ENCODE measurements at regions not wholly inside any gene's neighbourhood (a gene's known extent, or its start where the extent isn't known, plus 50 kb on each side); places are given as distances from the start of the nearest gene placed in this dataset.

- Histone ChIP-seq H3K9me3 (ENCODE audit: low read depth) (no peaks in the 10 kb centered on the region), H3K36me3 (no peaks in the 10 kb centered on the region), H3K27me3 (no peaks in the 10 kb centered on the region), H3K4me3 (no peak overlapping the region), H3K4me1 (ENCODE audit: low read depth) (no peaks in the 10 kb centered on the region), H3K27ac (no peak overlapping the region)
- no peak for DNase-seq (ENCODE audit: low read depth in 1 of 2, low spot score in 1 of 2)
- TF ChIP-seq CTCF (IDR thresholded peaks at IDR 0.05; ENCODE audit: low read depth, low read length): no peak
These were observed 1284.9 kb upstream of the LRRTM1 start for GRCh38 chr2:81589406-81589805.

DNA sequence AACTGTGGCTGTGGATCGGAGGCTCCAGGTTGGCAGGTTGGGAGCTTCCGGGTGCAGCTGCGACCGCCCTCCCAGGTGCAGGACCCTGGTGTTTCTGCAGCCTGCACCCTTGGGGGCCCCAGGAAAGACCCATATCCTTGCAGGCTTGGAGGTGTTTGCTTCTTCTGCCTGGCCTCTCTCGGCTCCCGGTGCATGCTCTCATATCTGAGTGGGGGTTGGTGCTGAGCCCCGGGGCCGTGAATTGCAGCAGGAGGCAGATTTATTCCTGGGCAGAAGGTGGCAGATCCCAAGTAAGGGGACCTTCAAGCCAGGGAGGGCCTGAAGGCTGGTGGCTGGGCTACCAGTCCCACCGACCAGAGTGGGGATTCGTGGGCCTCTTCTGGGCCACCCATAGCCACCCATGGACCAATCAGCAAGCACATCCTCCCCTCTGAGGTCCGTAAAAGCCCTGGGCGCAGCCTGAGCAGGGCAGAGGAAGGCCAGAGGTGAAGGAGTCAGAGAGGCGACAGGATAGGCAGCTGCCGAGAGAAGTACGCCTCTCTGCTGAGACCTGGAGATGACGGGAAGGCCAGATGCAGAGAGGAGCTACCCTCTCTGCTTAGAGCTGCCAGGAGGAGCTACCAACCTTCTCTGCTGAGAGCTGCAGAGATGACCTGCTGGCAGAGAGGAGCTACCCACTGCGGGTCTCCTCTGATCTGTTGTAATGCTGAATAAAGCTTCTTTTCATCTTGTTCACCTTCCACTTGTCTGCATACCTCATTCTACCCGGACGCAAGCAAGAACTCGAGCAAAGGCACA is 1279.0 kb upstream of the LRRTM1 start:
- DNase-seq (ENCODE audit: low read depth in 1 of 2, low spot score in 1 of 2): no peak

DNA sequence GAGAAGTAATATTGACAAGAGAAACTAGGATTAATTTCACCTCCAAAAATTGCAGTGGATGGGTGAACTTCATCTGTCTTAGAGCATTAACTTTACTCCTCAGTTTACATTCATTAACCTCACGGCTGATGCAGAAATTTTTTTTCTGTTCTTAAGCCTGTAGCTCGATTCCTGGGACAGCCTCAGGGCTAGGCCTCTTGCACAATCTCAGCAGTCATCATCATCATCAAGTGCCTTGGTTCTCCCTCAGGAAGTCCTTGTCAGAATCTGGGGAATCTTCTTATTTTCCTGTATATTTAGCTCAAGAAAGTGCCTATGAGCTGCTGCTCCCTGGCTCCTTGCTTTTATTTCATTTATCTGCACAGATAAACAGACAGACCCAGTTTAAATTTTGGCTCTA is 1272.2 kb upstream of the LRRTM1 start:
- no peak for TF ChIP-seq CTCF (IDR thresholded peaks at IDR 0.05; ENCODE audit: low read depth, low read length)
- no peak overlapping the region for H3K4me3 ChIP-seq

More for the DNA sequence above, 1279.0 kb upstream of the LRRTM1 start:
- no peak overlapping the region for H3K27ac ChIP-seq
- H3K36me3 ChIP-seq: no peaks in the 10 kb centered on the region
- no peak for TF ChIP-seq CTCF (IDR thresholded peaks at IDR 0.05; ENCODE audit: low read depth, low read length)
- peaks cover 3% of the 10 kb centered on the region for H3K4me1 ChIP-seq (ENCODE audit: low read depth)
- no peak overlapping the region for H3K4me3 ChIP-seq
- H3K9me3 ChIP-seq (ENCODE audit: low read depth): no peaks in the 10 kb centered on the region
- H3K27me3 ChIP-seq: no peaks in the 10 kb centered on the region

GRCh38 chr2:81551040-81551634 is 1246.6 kb upstream of the LRRTM1 start:
- H3K9me3 ChIP-seq (ENCODE audit: low read depth): no peaks in the 10 kb centered on the region
- no peak for TF ChIP-seq CTCF (IDR thresholded peaks at IDR 0.05; ENCODE audit: low read depth, low read length)
- no peak for DNase-seq (ENCODE audit: low read depth in 1 of 2, low spot score in 1 of 2)

More for the DNA sequence above, 1272.2 kb upstream of the LRRTM1 start:
- peaks cover 3% of the 10 kb centered on the region for H3K4me1 ChIP-seq (ENCODE audit: low read depth)
- no peak for DNase-seq (ENCODE audit: low read depth in 1 of 2, low spot score in 1 of 2)
- H3K36me3 ChIP-seq: no peaks in the 10 kb centered on the region
- no peak overlapping the region for H3K27ac ChIP-seq
- H3K9me3 ChIP-seq (ENCODE audit: low read depth): no peaks in the 10 kb centered on the region
- H3K27me3 ChIP-seq: no peaks in the 10 kb centered on the region

GRCh38 chr2:81550277-81550676 is 1245.7 kb upstream of the LRRTM1 start:
- Histone ChIP-seq H3K9me3 (ENCODE audit: low read depth) (no peaks in the 10 kb centered on the region), H3K4me3 (no peak overlapping the region), H3K36me3 (no peaks in the 10 kb centered on the region), H3K27ac (no peak overlapping the region), H3K27me3 (no peaks in the 10 kb centered on the region), H3K4me1 (ENCODE audit: low read depth) (no peaks in the 10 kb centered on the region)
- TF ChIP-seq CTCF (IDR thresholded peaks at IDR 0.05; ENCODE audit: low read depth, low read length): no peak
- DNase-seq (ENCODE audit: low read depth in 1 of 2, low spot score in 1 of 2): no peak

More at GRCh38 chr2:81551040-81551634, 1246.6 kb upstream of the LRRTM1 start:
- no peaks in the 10 kb centered on the region for H3K27me3 ChIP-seq
- no peak overlapping the region for H3K27ac ChIP-seq
- no peak overlapping the region for H3K4me3 ChIP-seq
- H3K4me1 ChIP-seq (ENCODE audit: low read depth): no peaks in the 10 kb centered on the region
- H3K36me3 ChIP-seq: no peaks in the 10 kb centered on the region

All from cardiac muscle cell (in vitro differentiated cells and primary cell).